Hepatocyte (in vitro differentiated cells): ENCODE measurements at regions not wholly inside any gene's neighbourhood (a gene's known extent, or its start where the extent isn't known, plus 50 kb on each side); places are given as distances from the start of the nearest gene placed in this dataset.
"Not testable (repeated sequence)": the region's sequence is repeated elsewhere in the genome, so short reads cannot be mapped to it uniquely, and the experiment has no call there.

Source experiments
- DNase-seq: peaks from one replicate; pipeline ENCODE4 v3.0.0-alpha.2; 2016; ENCODE audit warnings: low spot score
- H2AFZ ChIP-seq: fragments of 200-600 bp; sonication (generic); 2 replicates; pipeline ENCODE4 v1.6.0; 2016; ENCODE audit warnings: antibody characterized with exemption, mild to moderate bottlenecking
- H3K27ac ChIP-seq: fragments of 200-600 bp; sonication (generic); 2 replicates; pipeline ENCODE4 v1.5.1; 2016; ENCODE audit warnings: mild to moderate bottlenecking
- H3K27me3 ChIP-seq: fragments of 200-600 bp; sonication (generic); 2 replicates; pipeline ENCODE4 v1.6.1; 2016
- H3K36me3 ChIP-seq: fragments of 200-600 bp; sonication (generic); replicated peaks from 2 replicates; pipeline ENCODE4 v1.5.1; 2016; ENCODE audit warnings: low read depth; ENCODE audit not compliant: insufficient read depth
- H3K4me1 ChIP-seq: fragments of 200-600 bp; sonication (generic); 2 replicates; pipeline ENCODE4 v1.5.1; 2016; ENCODE audit warnings: mild to moderate bottlenecking, moderate library complexity; ENCODE audit not compliant: insufficient read depth
- H3K4me2 ChIP-seq: fragments of 200-600 bp; sonication (generic); 2 replicates; pipeline ENCODE4 v1.6.0; 2016
- H3K4me3 ChIP-seq: fragments of 200-600 bp; sonication (generic); 2 replicates; pipeline ENCODE4 v1.5.1; 2016; ENCODE audit warnings: mild to moderate bottlenecking
- H3K79me2 ChIP-seq: fragments of 200-600 bp; sonication (generic); 2 replicates; pipeline ENCODE4 v1.6.0; 2017; ENCODE audit warnings: mild to moderate bottlenecking
- H3K9me2 ChIP-seq: fragments of 200-600 bp; sonication (generic); replicated peaks from 2 replicates; pipeline ENCODE4 v1.6.0; 2017; ENCODE audit warnings: mild to moderate bottlenecking; ENCODE audit not compliant: insufficient read depth
- H3K9me3 ChIP-seq: fragments of 200-600 bp; sonication (generic); 2 replicates; pipeline ENCODE4 v1.5.1; 2016; ENCODE audit warnings: low read depth, mild to moderate bottlenecking
- H4K20me1 ChIP-seq: fragments of 200-600 bp; sonication (generic); 2 replicates; pipeline ENCODE4 v1.6.0; 2016; ENCODE audit warnings: mild to moderate bottlenecking; ENCODE audit not compliant: insufficient read depth, poor library complexity, severe bottlenecking
- EZH2 ChIP-seq: fragments of 200-600 bp; sonication (generic); IDR thresholded peaks from 2 replicates; pipeline ENCODE4 v1.6.1; 2016; ENCODE audit warnings: antibody characterized with exemption, mild to moderate bottlenecking, borderline replicate concordance
- EZH2phosphoT487 ChIP-seq: fragments of 200-600 bp; sonication (generic); IDR thresholded peaks from one replicate; pipeline ENCODE4 v1.6.1; 2018; ENCODE audit warnings: antibody characterized with exemption, mild to moderate bottlenecking, low read depth, moderate library complexity; ENCODE audit not compliant: unreplicated experiment, severe bottlenecking
- WGBS: methylation state at CpG from one replicate; pipeline ENCODE4 v1.1.6; 2016; ENCODE audit warnings: low lambda C conversion rate; ENCODE audit errors: missing lambda C conversion rate; 5-methylcytosine and 5-hydroxymethylcytosine counted together
- TF ChIP-seq, protein P1 (sequence below): fragments of 200-600 bp; sonication (generic); IDR thresholded peaks from 2 replicates; pipeline ENCODE4 v1.5.1; 2016; ENCODE audit warnings: antibody characterized with exemption, mild to moderate bottlenecking; ENCODE audit not compliant: poor library complexity

DNA sequence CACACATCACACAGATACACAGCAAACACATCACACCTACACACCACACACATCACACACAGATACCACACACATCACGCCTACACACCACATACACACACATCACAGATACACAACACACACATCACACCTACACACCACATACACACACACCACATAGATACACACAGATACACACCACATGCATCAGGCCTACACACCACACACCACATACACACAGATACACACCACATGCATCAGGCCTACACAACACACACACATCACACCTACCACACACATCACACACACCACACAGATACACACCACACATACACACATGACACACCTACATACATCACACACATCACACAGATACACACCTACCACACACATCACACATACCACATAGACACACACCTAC, 158.8 kb downstream of the NDUFA10 start:
- H3K36me3 ChIP-seq = no peaks in the 10 kb centered on the region
- DNase-seq = no peak
- TF ChIP-seq, protein P1, sequence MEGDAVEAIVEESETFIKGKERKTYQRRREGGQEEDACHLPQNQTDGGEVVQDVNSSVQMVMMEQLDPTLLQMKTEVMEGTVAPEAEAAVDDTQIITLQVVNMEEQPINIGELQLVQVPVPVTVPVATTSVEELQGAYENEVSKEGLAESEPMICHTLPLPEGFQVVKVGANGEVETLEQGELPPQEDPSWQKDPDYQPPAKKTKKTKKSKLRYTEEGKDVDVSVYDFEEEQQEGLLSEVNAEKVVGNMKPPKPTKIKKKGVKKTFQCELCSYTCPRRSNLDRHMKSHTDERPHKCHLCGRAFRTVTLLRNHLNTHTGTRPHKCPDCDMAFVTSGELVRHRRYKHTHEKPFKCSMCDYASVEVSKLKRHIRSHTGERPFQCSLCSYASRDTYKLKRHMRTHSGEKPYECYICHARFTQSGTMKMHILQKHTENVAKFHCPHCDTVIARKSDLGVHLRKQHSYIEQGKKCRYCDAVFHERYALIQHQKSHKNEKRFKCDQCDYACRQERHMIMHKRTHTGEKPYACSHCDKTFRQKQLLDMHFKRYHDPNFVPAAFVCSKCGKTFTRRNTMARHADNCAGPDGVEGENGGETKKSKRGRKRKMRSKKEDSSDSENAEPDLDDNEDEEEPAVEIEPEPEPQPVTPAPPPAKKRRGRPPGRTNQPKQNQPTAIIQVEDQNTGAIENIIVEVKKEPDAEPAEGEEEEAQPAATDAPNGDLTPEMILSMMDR = no peak
- TF ChIP-seq EZH2 (no peak), EZH2phosphoT487 (no peak)
- H3K4me3 ChIP-seq = no peak overlapping the region
- no peaks in the 10 kb centered on the region for H3K9me3 ChIP-seq
- 92% methylated on average over 1 of the region's 1 CpG for WGBS
- H3K4me1 ChIP-seq = no peaks in the 10 kb centered on the region
- no peaks in the 10 kb centered on the region for H3K79me2 ChIP-seq
- H3K9me2 ChIP-seq = no peaks in the 10 kb centered on the region
- H3K27ac ChIP-seq = no peak overlapping the region
- no peak overlapping the region for H3K4me2 ChIP-seq
- no peak overlapping the region for H2AFZ ChIP-seq
- H4K20me1 ChIP-seq = no peaks in the 10 kb centered on the region
- no peaks in the 10 kb centered on the region for H3K27me3 ChIP-seq

DNA sequence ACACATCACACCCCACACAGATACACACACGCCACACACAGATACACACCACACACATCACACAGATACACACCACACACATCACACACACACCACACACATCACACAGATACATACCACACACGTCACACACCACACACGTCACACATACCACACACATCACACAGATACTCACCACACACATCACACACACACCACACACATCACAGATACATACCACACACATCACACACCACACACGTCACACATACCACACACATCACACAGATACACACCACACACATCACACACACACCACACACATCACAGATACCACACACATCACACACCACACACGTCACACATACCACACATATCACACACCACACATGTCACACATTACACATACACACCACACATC, 159.3 kb downstream of the NDUFA10 start:
- not testable (repeated sequence) for H3K36me3 ChIP-seq, H3K4me2 ChIP-seq, H3K27me3 ChIP-seq, H2AFZ ChIP-seq, H3K9me2 ChIP-seq, H3K79me2 ChIP-seq, H3K9me3 ChIP-seq, H4K20me1 ChIP-seq, H3K4me3 ChIP-seq, H3K27ac ChIP-seq, DNase-seq, H3K4me1 ChIP-seq
- WGBS = 90% methylated on average over 2 of the region's 5 CpGs

DNA sequence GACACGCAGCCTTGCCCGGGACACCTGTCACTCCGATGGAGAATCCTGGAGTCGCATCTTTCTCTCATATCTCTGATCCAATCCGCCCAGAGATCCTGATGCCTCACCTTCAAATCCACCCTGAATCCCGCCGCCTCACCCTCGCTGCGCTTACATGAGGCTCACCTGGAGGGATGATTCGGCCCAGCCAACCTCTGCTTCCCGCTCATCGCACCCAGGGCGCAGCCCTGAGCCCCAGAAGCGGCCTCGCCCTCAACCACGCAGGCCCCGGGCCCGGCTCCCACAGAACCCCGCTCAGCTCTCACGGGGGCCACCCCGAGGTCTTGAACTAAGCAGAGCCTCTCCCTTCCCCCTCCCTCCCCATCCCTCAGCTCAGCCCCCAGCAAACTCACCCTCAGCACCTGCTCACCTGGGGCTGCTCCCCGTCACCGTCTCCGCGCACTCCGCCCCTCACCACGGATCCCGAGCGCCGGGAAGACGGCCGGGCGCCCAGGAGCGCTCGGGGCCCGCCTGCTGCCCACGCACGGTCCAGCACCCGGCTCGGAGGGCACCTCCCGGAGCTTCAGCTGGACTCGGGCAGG, 160.0 kb downstream of the NDUFA10 start:
- 96% methylated on average over 31 of the region's 42 CpGs for WGBS
- Histone ChIP-seq H3K4me2 (no peak overlapping the region), H3K27me3 (no peaks in the 10 kb centered on the region), H3K79me2 (no peaks in the 10 kb centered on the region), H3K9me3 (no peaks in the 10 kb centered on the region), H4K20me1 (no peaks in the 10 kb centered on the region), H2AFZ (no peak overlapping the region), H3K36me3 (no peaks in the 10 kb centered on the region), H3K27ac (no peak overlapping the region), H3K9me2 (no peaks in the 10 kb centered on the region), H3K4me1 (no peaks in the 10 kb centered on the region), H3K4me3 (no peak overlapping the region)
- DNase-seq = no peak
- TF ChIP-seq EZH2phosphoT487 = no peak
- TF ChIP-seq EZH2 = no peak
- TF ChIP-seq, protein P1 = no peak

DNA sequence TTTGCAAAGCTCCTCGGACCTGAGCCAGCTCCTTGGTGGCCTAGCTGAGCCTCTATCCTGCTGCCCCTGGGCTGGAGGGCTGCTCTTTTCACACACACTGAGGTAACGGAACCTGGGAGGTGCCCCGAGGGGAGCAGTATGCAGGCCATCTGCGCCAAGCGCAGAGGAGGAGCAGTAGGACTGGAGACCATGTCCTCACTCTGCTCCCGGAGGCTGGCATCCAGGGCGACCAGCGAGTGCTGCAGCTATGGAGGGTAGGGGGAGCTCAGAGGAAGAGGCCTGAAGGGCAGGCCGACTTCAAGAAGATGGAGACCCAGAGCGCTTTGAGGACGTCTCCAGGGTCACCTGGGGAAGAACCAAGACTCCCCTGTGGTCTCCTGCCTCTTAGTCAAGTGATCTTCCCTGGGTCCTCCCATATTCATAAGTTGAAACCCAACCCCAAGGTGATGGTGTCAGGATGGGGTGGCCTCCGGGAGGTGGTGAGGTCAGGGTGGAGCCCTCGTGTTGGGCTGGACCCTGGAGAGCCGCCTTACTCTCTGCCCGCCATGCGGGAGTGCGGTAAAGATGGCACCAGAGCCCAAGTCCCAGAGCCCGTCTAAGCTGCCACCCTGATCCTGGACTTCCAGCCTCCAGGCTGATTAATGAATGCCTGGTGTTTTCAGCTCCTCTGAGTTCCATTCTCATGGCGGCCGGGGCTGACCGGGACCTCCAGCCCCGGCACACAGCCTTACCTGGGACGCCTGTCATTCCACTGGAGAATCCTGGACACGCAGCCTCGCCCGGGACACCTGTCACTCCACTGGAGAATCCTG, 160.7 kb downstream of the NDUFA10 start:
- Histone ChIP-seq H2AFZ (no peak overlapping the region), H3K27me3 (no peaks in the 10 kb centered on the region), H4K20me1 (no peaks in the 10 kb centered on the region), H3K79me2 (no peaks in the 10 kb centered on the region), H3K9me2 (no peaks in the 10 kb centered on the region), H3K4me3 (no peak overlapping the region), H3K27ac (no peak overlapping the region), H3K36me3 (no peaks in the 10 kb centered on the region), H3K4me2 (no peak overlapping the region), H3K9me3 (no peaks in the 10 kb centered on the region), H3K4me1 (no peaks in the 10 kb centered on the region)
- DNase-seq = no peak
- WGBS = 93% methylated on average over 26 of the region's 26 CpGs
- TF ChIP-seq EZH2 (no peak), EZH2phosphoT487 (no peak)
- TF ChIP-seq, protein P1 = no peak
